HepG2 (cell line): ENCODE measurements at regions not wholly inside any gene's neighbourhood (a gene's known extent, or its start where the extent isn't known, plus 50 kb on each side); places are given as distances from the start of the nearest gene placed in this dataset.

ENCODE experiments used
- ATAC-seq: fragments of 200-7000 bp; cut with Tn5 transposase; 3 replicates; pipeline ENCODE4 v1.9.1; 2020; ENCODE audit warnings: mild to moderate bottlenecking, moderate library complexity
- BruUV-seq: library from RNA; stranded (reverse); fragments of 400-500 nt; replicated peaks from 2 replicates; lab custom pipeline; 2021; lab: Mats Ljungman, UMichigan
- CTCF ChIA-PET: fragments of 300-600 bp; formaldehyde crosslinking; extraction: SDS; loops from one replicate; lab custom pipeline; 2021; ENCODE audit warnings: low total read pairs, inconsistent platforms, low intra/inter-chr PET ratio; lab: Yijun Ruan, JAX
- POLR2A ChIA-PET: fragments of 350-600 bp; sonication (Branson Sonifier 250); formaldehyde crosslinking; loops from one replicate; lab custom pipeline; 2020; ENCODE audit warnings: antibody characterized with exemption, inconsistent platforms; lab: Yijun Ruan, JAX
- DNase-seq: peaks from one replicate; pipeline ENCODE4 v3.0.0-alpha.2; 2015; ENCODE audit warnings: low spot score
- FAIRE-seq: peaks from 3 replicates; lab custom pipeline; 2011; peaks lifted over from hg19 to GRCh38; lab: Jason Lieb, UNC
- H2AFZ ChIP-seq: one replicate; pipeline ENCODE4 v1.6.1; 2011; ENCODE audit warnings: low read length, inconsistent platforms
- H3K27ac ChIP-seq: fragments of 300-600 bp; 3 replicates; pipeline ENCODE4 v1.8.0; 2011; ENCODE audit warnings: mixed run types, mild to moderate bottlenecking, mixed read lengths, low read length, inconsistent platforms; ENCODE audit not compliant: insufficient read depth; ENCODE audit errors: extremely low read length
- H3K27me3 ChIP-seq, 2 experiments: fragments of 200-600 bp in 1 of 2; 2 replicates in 1 of 2; 3 replicates in 1 of 2; pipeline versions ENCODE4 v1.6.0 to v1.8.0; 2011; ENCODE audit warnings: low read length in 2 of 2, mild to moderate bottlenecking in 2 of 2, moderate library complexity in 2 of 2, inconsistent platforms in 1 of 2; ENCODE audit not compliant: insufficient read depth in 2 of 2, control insufficient read depth in 1 of 2
- H3K36me3 ChIP-seq, 2 experiments: fragments of 200-600 bp in 1 of 2; replicated peaks in 1 of 2; 2 replicates in 1 of 2; 3 replicates in 1 of 2; pipeline versions ENCODE4 v1.5.1 to v1.8.0; 2011; ENCODE audit warnings: low read length in 2 of 2, inconsistent platforms in 1 of 2; ENCODE audit not compliant: insufficient read depth in 2 of 2, control insufficient read depth in 1 of 2
- H3K4me1 ChIP-seq: 2 replicates; pipeline ENCODE4 v1.5.1; 2012; ENCODE audit warnings: low read length, inconsistent platforms; ENCODE audit not compliant: insufficient read depth
- H3K4me2 ChIP-seq: 2 replicates; pipeline ENCODE4 v1.6.0; 2011; ENCODE audit warnings: low read depth, low read length, inconsistent platforms
- H3K4me3 ChIP-seq, 3 experiments: fragments of 200-600 bp in 1 of 3; sonication (generic), shearing (Covaris generic) in 1 of 3; replicated peaks in 1 of 3; 2 replicates each; pipeline ENCODE4 v1.5.1; 2011 to 2016; ENCODE audit warnings: low read length in 3 of 3, inconsistent platforms in 2 of 3, low read depth in 2 of 3, mild to moderate bottlenecking in 2 of 3, control low read depth in 1 of 3, mixed read lengths in 1 of 3; ENCODE audit not compliant: insufficient read depth in 1 of 3
- H3K79me2 ChIP-seq: one replicate; pipeline ENCODE4 v1.6.1; 2011; ENCODE audit warnings: low read length, inconsistent platforms; ENCODE audit not compliant: insufficient read depth
- H3K9ac ChIP-seq: 2 replicates; pipeline ENCODE4 v1.6.0; 2011; ENCODE audit warnings: mild to moderate bottlenecking, low read depth, low read length, inconsistent platforms; ENCODE audit not compliant: insufficient read depth
- H3K9me3 ChIP-seq: 2 replicates; pipeline ENCODE4 v1.5.1; 2012; ENCODE audit warnings: mild to moderate bottlenecking, low read length
- H4K20me1 ChIP-seq: 2 replicates; pipeline ENCODE4 v1.6.0; 2011; ENCODE audit warnings: inconsistent platforms, mild to moderate bottlenecking, low read length, moderate library complexity; ENCODE audit not compliant: insufficient read depth
- FIP1L1 ChIP-seq: fragments of 200-400 bp; formaldehyde crosslinking; IDR thresholded peaks from 2 replicates; pipeline ENCODE4 v1.6.1; 2018; ENCODE audit warnings: low read depth, mild to moderate bottlenecking, low read length, moderate library complexity, borderline replicate concordance; ENCODE audit not compliant: insufficient read depth
- HCFC1 ChIP-seq: fragments of 150-350 bp; IDR thresholded peaks from 2 replicates; pipeline ENCODE4 v1.6.1; 2014; ENCODE audit warnings: low read depth, low read length
- JARID2 ChIP-seq: sonication (generic); formaldehyde crosslinking; IDR thresholded peaks from 2 replicates; pipeline ENCODE4 v1.8.1; 2023; ENCODE audit warnings: missing genetic modification reagents, inconsistent platforms; ENCODE audit not compliant: insufficient replicate concordance
- SMC3 ChIP-seq: IDR thresholded peaks from 2 replicates; pipeline ENCODE4 v1.6.1; 2011; ENCODE audit warnings: low read length, improper control_type of control experiment
- ZNF709 ChIP-seq: sonication (generic); formaldehyde crosslinking; IDR thresholded peaks from 2 replicates; pipeline ENCODE4 v1.5.0; 2020; ENCODE audit warnings: mild to moderate bottlenecking, missing genetic modification reagents
- ZZZ3 ChIP-seq: sonication (generic); formaldehyde crosslinking; IDR thresholded peaks from 2 replicates; pipeline ENCODE4 v1.4.0; 2020; ENCODE audit warnings: missing genetic modification reagents, mild to moderate bottlenecking, borderline replicate concordance
- WGBS: methylation state at CpG from one replicate; pipeline ENCODE4 v1.1.6; 2017; ENCODE audit warnings: low lambda C conversion rate; 5-methylcytosine and 5-hydroxymethylcytosine counted together
- in situ Hi-C: cut with HindIII; loops from 2 replicates; pipeline ENCODE4 v1.10.0; 2017; ENCODE audit warnings: low pct_unique_long_range_greater_than_20kb; ENCODE audit not compliant: extremely low pct_ligation_motif_present
- intact Hi-C: fragments of 100-400 bp; cut with micrococcal nuclease; formaldehyde crosslinking; loops from one replicate; pipeline ENCODE4 v1.10.0; 2022; ENCODE audit not compliant: unreplicated experiment
- TF ChIP-seq, protein P1 (sequence below): sonication (generic); formaldehyde crosslinking; IDR thresholded peaks from 2 replicates; pipeline ENCODE4 v1.4.0; 2020; ENCODE audit warnings: missing genetic modification reagents, borderline replicate concordance
- TF ChIP-seq, protein P2 (sequence below): sonication (generic); formaldehyde crosslinking; IDR thresholded peaks from 2 replicates; pipeline ENCODE4 v1.5.1; 2020; ENCODE audit warnings: missing genetic modification reagents, mild to moderate bottlenecking, borderline replicate concordance
- TF ChIP-seq, protein P3 (sequence below): IDR thresholded peaks from 2 replicates; pipeline ENCODE4 v1.6.1; 2016; ENCODE audit warnings: low read depth, control low read depth
- TF ChIP-seq, protein P4 (sequence below): IDR thresholded peaks from 2 replicates; pipeline ENCODE4 v1.6.1; 2016; ENCODE audit warnings: mild to moderate bottlenecking, missing biosample characterization, missing genetic modification reagents
- TF ChIP-seq, protein P5 (sequence below): sonication (generic); formaldehyde crosslinking; IDR thresholded peaks from 2 replicates; pipeline ENCODE4 v1.4.0; 2020; ENCODE audit warnings: mild to moderate bottlenecking, low read depth, missing genetic modification reagents
- TF ChIP-seq, protein P6 (sequence below): sonication (generic); formaldehyde crosslinking; IDR thresholded peaks from 2 replicates; pipeline ENCODE4 v1.4.0; 2020; ENCODE audit warnings: missing genetic modification reagents

DNA sequence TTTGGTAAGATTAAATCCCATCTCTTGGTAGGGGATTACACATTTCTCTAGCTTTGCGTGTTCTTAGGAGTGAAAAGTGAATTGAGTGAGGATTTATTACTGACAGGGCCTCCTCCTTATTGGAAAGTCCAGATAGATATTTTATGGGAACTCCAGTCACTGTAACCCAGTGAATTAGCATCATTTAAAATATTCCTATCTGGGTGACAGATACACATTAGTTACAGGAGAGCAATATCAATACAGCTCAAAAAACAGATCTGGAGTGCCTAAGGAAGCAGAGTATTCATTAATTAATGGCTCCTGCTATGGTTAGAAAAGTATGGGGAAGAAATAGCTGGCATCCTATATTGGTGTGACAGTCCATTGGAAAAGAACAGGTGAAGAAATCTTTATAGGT, 248.2 kb downstream of the SLITRK6 start (continued):
- TF ChIP-seq, protein P1, sequence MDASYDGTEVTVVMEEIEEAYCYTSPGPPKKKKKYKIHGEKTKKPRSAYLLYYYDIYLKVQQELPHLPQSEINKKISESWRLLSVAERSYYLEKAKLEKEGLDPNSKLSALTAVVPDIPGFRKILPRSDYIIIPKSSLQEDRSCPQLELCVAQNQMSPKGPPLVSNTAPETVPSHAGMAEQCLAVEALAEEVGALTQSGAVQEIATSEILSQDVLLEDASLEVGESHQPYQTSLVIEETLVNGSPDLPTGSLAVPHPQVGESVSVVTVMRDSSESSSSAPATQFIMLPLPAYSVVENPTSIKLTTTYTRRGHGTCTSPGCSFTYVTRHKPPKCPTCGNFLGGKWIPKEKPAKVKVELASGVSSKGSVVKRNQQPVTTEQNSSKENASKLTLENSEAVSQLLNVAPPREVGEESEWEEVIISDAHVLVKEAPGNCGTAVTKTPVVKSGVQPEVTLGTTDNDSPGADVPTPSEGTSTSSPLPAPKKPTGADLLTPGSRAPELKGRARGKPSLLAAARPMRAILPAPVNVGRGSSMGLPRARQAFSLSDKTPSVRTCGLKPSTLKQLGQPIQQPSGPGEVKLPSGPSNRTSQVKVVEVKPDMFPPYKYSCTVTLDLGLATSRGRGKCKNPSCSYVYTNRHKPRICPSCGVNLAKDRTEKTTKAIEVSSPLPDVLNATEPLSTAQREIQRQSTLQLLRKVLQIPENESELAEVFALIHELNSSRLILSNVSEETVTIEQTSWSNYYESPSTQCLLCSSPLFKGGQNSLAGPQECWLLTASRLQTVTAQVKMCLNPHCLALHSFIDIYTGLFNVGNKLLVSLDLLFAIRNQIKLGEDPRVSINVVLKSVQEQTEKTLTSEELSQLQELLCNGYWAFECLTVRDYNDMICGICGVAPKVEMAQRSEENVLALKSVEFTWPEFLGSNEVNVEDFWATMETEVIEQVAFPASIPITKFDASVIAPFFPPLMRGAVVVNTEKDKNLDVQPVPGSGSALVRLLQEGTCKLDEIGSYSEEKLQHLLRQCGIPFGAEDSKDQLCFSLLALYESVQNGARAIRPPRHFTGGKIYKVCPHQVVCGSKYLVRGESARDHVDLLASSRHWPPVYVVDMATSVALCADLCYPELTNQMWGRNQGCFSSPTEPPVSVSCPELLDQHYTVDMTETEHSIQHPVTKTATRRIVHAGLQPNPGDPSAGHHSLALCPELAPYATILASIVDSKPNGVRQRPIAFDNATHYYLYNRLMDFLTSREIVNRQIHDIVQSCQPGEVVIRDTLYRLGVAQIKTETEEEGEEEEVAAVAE (CRISPR knock-in tag) = no peak
- TF ChIP-seq, protein P2, sequence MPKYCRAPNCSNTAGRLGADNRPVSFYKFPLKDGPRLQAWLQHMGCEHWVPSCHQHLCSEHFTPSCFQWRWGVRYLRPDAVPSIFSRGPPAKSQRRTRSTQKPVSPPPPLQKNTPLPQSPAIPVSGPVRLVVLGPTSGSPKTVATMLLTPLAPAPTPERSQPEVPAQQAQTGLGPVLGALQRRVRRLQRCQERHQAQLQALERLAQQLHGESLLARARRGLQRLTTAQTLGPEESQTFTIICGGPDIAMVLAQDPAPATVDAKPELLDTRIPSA (CRISPR knock-in tag) = no peak
- TF ChIP-seq JARID2 (CRISPR knock-in tag) (no peak), FIP1L1 (no peak), ZNF709 (CRISPR knock-in tag) (no peak)

DNA sequence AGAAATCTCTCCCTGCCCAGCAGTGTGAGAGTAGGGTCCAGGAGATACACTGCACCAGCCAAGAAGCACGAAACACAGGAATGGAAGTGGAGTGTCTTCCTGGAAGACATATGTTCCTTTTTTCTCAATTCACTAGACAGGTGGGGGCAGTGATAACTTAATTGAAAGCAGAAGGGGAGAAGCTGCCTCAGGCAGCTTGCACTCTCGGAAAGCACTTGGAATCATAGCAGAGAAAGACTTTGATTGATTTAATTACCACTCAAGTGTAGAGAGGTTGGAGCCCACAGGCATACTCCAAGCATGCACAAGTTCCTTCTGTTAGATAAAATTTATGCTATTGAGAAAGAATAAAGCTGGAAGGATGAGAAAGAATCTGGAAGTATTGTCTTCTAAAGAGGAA, 249.4 kb downstream of the SLITRK6 start:
- CTCF ChIA-PET = no interaction called here
- WGBS = 0% methylated on average over 2 of the region's 2 CpGs
- TF ChIP-seq, protein P3, sequence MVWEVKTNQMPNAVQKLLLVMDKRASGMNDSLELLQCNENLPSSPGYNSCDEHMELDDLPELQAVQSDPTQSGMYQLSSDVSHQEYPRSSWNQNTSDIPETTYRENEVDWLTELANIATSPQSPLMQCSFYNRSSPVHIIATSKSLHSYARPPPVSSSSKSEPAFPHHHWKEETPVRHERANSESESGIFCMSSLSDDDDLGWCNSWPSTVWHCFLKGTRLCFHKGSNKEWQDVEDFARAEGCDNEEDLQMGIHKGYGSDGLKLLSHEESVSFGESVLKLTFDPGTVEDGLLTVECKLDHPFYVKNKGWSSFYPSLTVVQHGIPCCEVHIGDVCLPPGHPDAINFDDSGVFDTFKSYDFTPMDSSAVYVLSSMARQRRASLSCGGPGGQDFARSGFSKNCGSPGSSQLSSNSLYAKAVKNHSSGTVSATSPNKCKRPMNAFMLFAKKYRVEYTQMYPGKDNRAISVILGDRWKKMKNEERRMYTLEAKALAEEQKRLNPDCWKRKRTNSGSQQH = no peak
- TF ChIP-seq, protein P4, sequence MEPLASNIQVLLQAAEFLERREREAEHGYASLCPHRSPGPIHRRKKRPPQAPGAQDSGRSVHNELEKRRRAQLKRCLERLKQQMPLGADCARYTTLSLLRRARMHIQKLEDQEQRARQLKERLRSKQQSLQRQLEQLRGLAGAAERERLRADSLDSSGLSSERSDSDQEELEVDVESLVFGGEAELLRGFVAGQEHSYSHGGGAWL (CRISPR knock-in tag) = no peak
- TF ChIP-seq HCFC1 (no peak), ZZZ3 (CRISPR knock-in tag) (no peak), SMC3 (no peak)
- TF ChIP-seq, protein P5, sequence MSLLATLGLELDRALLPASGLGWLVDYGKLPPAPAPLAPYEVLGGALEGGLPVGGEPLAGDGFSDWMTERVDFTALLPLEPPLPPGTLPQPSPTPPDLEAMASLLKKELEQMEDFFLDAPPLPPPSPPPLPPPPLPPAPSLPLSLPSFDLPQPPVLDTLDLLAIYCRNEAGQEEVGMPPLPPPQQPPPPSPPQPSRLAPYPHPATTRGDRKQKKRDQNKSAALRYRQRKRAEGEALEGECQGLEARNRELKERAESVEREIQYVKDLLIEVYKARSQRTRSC (CRISPR knock-in tag) = no peak
- TF ChIP-seq, protein P6, sequence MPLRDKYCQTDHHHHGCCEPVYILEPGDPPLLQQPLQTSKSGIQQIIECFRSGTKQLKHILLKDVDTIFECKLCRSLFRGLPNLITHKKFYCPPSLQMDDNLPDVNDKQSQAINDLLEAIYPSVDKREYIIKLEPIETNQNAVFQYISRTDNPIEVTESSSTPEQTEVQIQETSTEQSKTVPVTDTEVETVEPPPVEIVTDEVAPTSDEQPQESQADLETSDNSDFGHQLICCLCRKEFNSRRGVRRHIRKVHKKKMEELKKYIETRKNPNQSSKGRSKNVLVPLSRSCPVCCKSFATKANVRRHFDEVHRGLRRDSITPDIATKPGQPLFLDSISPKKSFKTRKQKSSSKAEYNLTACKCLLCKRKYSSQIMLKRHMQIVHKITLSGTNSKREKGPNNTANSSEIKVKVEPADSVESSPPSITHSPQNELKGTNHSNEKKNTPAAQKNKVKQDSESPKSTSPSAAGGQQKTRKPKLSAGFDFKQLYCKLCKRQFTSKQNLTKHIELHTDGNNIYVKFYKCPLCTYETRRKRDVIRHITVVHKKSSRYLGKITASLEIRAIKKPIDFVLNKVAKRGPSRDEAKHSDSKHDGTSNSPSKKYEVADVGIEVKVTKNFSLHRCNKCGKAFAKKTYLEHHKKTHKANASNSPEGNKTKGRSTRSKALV (CRISPR knock-in tag) = no peak

More for the DNA sequence above, 249.4 kb downstream of the SLITRK6 start:
- no peak overlapping the region for H3K4me3 ChIP-seq
- peaks cover 25% of the 10 kb centered on the region for H3K9me3 ChIP-seq
- no peaks in the 10 kb centered on the region for H4K20me1 ChIP-seq
- DNase-seq = no peak
- no peak overlapping the region for H3K4me2 ChIP-seq
- no peak overlapping the region for H3K27ac ChIP-seq
- no peak for FAIRE-seq
- no peaks in the 10 kb centered on the region for H3K36me3 ChIP-seq
- H3K27me3 ChIP-seq = no peaks in the 10 kb centered on the region
- in situ Hi-C loops = no loop called here
- BruUV-seq = no TSS peak
- intact Hi-C loops = no loop called here
- H3K4me1 ChIP-seq = no peaks in the 10 kb centered on the region
- H3K79me2 ChIP-seq = no peaks in the 10 kb centered on the region
- ATAC-seq = no peak
- H2AFZ ChIP-seq = no peak overlapping the region
- POLR2A ChIA-PET = no interaction called here
- H3K9ac ChIP-seq = no peak overlapping the region
